ENCODE measurements at regions not wholly inside any gene's neighbourhood (a gene's known extent, or its start where the extent isn't known, plus 50 kb on each side); places are given as distances from the start of the nearest gene placed in this dataset.
"Not testable (repeated sequence)": the region's sequence is repeated elsewhere in the genome, so short reads cannot be mapped to it uniquely, and the experiment has no call there.

- H3K9me3 ChIP-seq: peaks cover 0 to 25% (median 0%) of the 10 kb centered on the region in 3 donors
- TF ChIP-seq CTCF (IDR thresholded peaks at IDR 0.05) (no peak), POLR2A (IDR thresholded peaks at IDR 0.05) (no peak), POLR2AphosphoS5 (IDR thresholded peaks at IDR 0.05) (no peak), EP300 (IDR thresholded peaks at IDR 0.05) (no peak)
- H3K27ac ChIP-seq: no peak overlapping the region
- no peak for ATAC-seq
- H3K4me3 ChIP-seq: no peak overlapping the region
- no peaks in the 10 kb centered on the region for H3K27me3 ChIP-seq
- no peaks in the 10 kb centered on the region for H3K36me3 ChIP-seq
- no peaks in the 10 kb centered on the region for H3K4me1 ChIP-seq
Observed at GRCh38 chr2:238614376-238614775, 187.6 kb downstream of the ASB1 start.

GRCh38 chr2:238615187-238615586, 188.5 kb downstream of the ASB1 start:
- no peaks in the 10 kb centered on the region for H3K4me1 ChIP-seq
- no peak for TF ChIP-seq POLR2AphosphoS5 (IDR thresholded peaks at IDR 0.05)
- no peak for TF ChIP-seq EP300 (IDR thresholded peaks at IDR 0.05)
- TF ChIP-seq CTCF (IDR thresholded peaks at IDR 0.05): no peak
- no peak for TF ChIP-seq POLR2A (IDR thresholded peaks at IDR 0.05)
- ATAC-seq: no peak
- no peaks in the 10 kb centered on the region for H3K27me3 ChIP-seq
- H3K4me3 ChIP-seq: no peak overlapping the region
- no peaks in the 10 kb centered on the region for H3K36me3 ChIP-seq
- H3K9me3 ChIP-seq: peaks cover 0 to 17% (median 0%) of the 10 kb centered on the region in 3 donors
- WGBS, 2 donors (ENCODE audit: low coverage in 1 of 2): 56 to 80% methylated on average over 2 of the region's 5 CpGs
- H3K27ac ChIP-seq: no peak overlapping the region

- TF ChIP-seq EP300 (IDR thresholded peaks at IDR 0.05) (no peak), CTCF (IDR thresholded peaks at IDR 0.05) (no peak), POLR2AphosphoS5 (IDR thresholded peaks at IDR 0.05) (no peak), POLR2A (IDR thresholded peaks at IDR 0.05) (no peak)
- 67 to 100% methylated on average over 2 of the region's 5 CpGs for WGBS, 2 donors (ENCODE audit: low coverage in 1 of 2)
- no peak for ATAC-seq
- no peaks in the 10 kb centered on the region for H3K4me1 ChIP-seq
- no peaks in the 10 kb centered on the region for H3K36me3 ChIP-seq
- H3K27ac ChIP-seq: no peak overlapping the region
- H3K4me3 ChIP-seq: no peak overlapping the region
- H3K9me3 ChIP-seq: peaks cover 0 to 7% (median 0%) of the 10 kb centered on the region in 3 donors
- H3K27me3 ChIP-seq: no peaks in the 10 kb centered on the region
Observed at GRCh38 chr2:238616681-238617080, 190.0 kb downstream of the ASB1 start.

- 55 to 86% methylated on average over 1 to 2 of the region's 2 CpGs for WGBS, 2 donors (ENCODE audit: low coverage in 1 of 2)
- not testable (repeated sequence) for H3K9me3 ChIP-seq, H3K27me3 ChIP-seq, ATAC-seq, H3K36me3 ChIP-seq, H3K27ac ChIP-seq, H3K4me3 ChIP-seq, H3K4me1 ChIP-seq
Observed at GRCh38 chr2:238618494-238619283, 192.0 kb downstream of the ASB1 start.

GRCh38 chr2:238627899-238628298, 201.2 kb downstream of the ASB1 start:
- TF ChIP-seq EP300 (IDR thresholded peaks at IDR 0.05): no peak
- no peak for TF ChIP-seq POLR2AphosphoS5 (IDR thresholded peaks at IDR 0.05)
- TF ChIP-seq POLR2A (IDR thresholded peaks at IDR 0.05): no peak
- no peak for TF ChIP-seq CTCF (IDR thresholded peaks at IDR 0.05)
- H3K4me1 ChIP-seq: no peaks in the 10 kb centered on the region
- H3K27me3 ChIP-seq: no peaks in the 10 kb centered on the region
- ATAC-seq: no peak
- no peak overlapping the region for H3K4me3 ChIP-seq
- no peaks in the 10 kb centered on the region for H3K36me3 ChIP-seq
- WGBS, 2 donors (ENCODE audit: low coverage in 1 of 2): 27 to 45% methylated on average over 3 of the region's 3 CpGs
- H3K27ac ChIP-seq: no peak overlapping the region
- no peaks in the 10 kb centered on the region for H3K9me3 ChIP-seq

Data from gastroesophageal sphincter (tissue), 4 donors.